Mesendoderm (in vitro differentiated cells): ENCODE measurements at regions not wholly inside any gene's neighbourhood (a gene's known extent, or its start where the extent isn't known, plus 50 kb on each side); places are given as distances from the start of the nearest gene placed in this dataset.

ENCODE experiments used
- DNase-seq: peaks from one replicate; pipeline ENCODE4 v3.0.0; 2013
- H2AK5ac ChIP-seq: 2 replicates; pipeline ENCODE4 v1.6.1; 2013; ENCODE audit warnings: low read length, inconsistent platforms
- H2BK120ac ChIP-seq: 2 replicates; pipeline ENCODE4 v1.6.1; 2013; ENCODE audit warnings: low read depth, mild to moderate bottlenecking, low read length, moderate library complexity, mixed read lengths
- H2BK15ac ChIP-seq: replicated peaks from 2 replicates; pipeline ENCODE4 v1.6.1; 2013; ENCODE audit warnings: low read depth, mild to moderate bottlenecking, moderate library complexity
- H2BK5ac ChIP-seq: 2 replicates; pipeline ENCODE4 v1.6.1; 2013; ENCODE audit warnings: low read length, inconsistent platforms
- H3K18ac ChIP-seq: 2 replicates; pipeline ENCODE4 v1.6.1; 2013; ENCODE audit warnings: mild to moderate bottlenecking, low read length, mixed read lengths
- H3K23ac ChIP-seq: one replicate; pipeline ENCODE4 v1.6.1; 2013; ENCODE audit warnings: low read length
- H3K27ac ChIP-seq: 2 replicates; pipeline ENCODE4 v1.5.1; 2013; ENCODE audit warnings: low read depth, mild to moderate bottlenecking, inconsistent platforms, low read length, moderate library complexity
- H3K27me3 ChIP-seq: 2 replicates; pipeline ENCODE4 v1.6.1; 2013; ENCODE audit warnings: low read length, control low read depth, mild to moderate bottlenecking, inconsistent platforms; ENCODE audit not compliant: insufficient read depth, poor library complexity
- H3K36me3 ChIP-seq: 2 replicates; pipeline ENCODE4 v1.6.1; 2013; ENCODE audit warnings: low read length, inconsistent platforms; ENCODE audit not compliant: control insufficient read depth, insufficient read depth
- H3K4ac ChIP-seq: one replicate; pipeline ENCODE4 v1.6.1; 2013; ENCODE audit warnings: low read depth, mild to moderate bottlenecking, low read length, moderate library complexity
- H3K4me1 ChIP-seq: 2 replicates; pipeline ENCODE4 v1.6.1; 2013; ENCODE audit warnings: low read depth, low read length, inconsistent platforms; ENCODE audit not compliant: control insufficient read depth
- H3K4me2 ChIP-seq: 2 replicates; pipeline ENCODE4 v1.6.1; 2013; ENCODE audit warnings: low read length
- H3K4me3 ChIP-seq: 2 replicates; pipeline ENCODE4 v1.5.1; 2013; ENCODE audit warnings: mild to moderate bottlenecking, low read length
- H3K56ac ChIP-seq: one replicate; pipeline ENCODE4 v1.6.1; 2013; ENCODE audit warnings: low read length
- H3K79me1 ChIP-seq: 2 replicates; pipeline ENCODE4 v1.6.1; 2013; ENCODE audit warnings: low read length, inconsistent platforms
- H3K79me2 ChIP-seq: 2 replicates; pipeline ENCODE4 v1.6.1; 2013; ENCODE audit warnings: mild to moderate bottlenecking, low read length; ENCODE audit not compliant: control insufficient read depth, insufficient read depth
- H3K9ac ChIP-seq: 2 replicates; pipeline ENCODE4 v1.6.1; 2013; ENCODE audit warnings: low read length, inconsistent platforms
- H4K5ac ChIP-seq: one replicate; pipeline ENCODE4 v1.6.1; 2013; ENCODE audit warnings: low read length
- H4K8ac ChIP-seq: one replicate; pipeline ENCODE4 v1.6.1; 2013; ENCODE audit warnings: low read depth, mild to moderate bottlenecking, control low read depth, low read length, moderate library complexity
- WGBS: extraction: QIAGEN DNeasy Blood & Tissue Kit; methylation state at CpG from one replicate; pipeline ENCODE4 v1.1.7; 2013; ENCODE audit warnings: low lambda C conversion rate, missing lambda C conversion rate; ENCODE audit not compliant: insufficient coverage; ENCODE audit errors: extremely low coverage; 5-methylcytosine and 5-hydroxymethylcytosine counted together

DNA sequence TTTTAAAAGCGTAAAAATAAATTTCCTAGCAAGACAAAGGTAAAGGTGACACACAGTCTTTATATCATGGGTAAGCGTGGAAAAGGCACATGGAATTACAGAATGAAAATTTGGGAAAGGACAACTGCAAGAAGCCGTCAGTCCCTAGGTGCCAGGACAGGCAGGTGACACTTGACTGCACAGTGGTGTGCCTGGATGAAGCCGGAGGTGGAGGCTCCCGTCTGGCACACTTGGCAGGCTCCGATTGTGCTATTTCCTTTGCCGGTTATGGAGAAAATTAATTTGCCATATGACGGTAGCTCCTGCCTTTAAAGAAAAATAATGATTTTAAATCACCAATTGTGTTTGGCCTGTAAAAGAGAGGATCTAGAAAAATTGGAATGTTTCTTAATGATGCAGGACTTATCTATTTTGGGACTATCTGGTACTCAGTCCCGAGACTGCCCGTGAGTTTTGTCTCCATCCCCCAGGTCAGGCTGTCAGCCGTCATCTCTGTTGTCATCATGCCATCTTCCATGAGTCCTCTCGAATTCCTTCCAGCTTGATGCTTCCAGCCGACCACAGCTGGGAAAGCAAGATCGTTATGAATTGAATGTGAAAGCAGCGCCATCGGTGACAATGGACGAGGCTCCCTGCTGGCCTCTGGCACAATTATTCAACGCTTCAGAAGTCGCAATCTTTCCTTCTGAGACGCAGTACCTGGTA is 56.2 kb upstream of the MGMT start:
- H3K9ac ChIP-seq: no peak overlapping the region
- no CpG with 5 or more reads among the region's 20 CpGs for WGBS
- H3K4me1 ChIP-seq: no peaks in the 10 kb centered on the region
- no peak overlapping the region for H3K4me2 ChIP-seq
- H4K5ac ChIP-seq: no peak overlapping the region
- no peak for DNase-seq
- no peaks in the 10 kb centered on the region for H3K27me3 ChIP-seq
- no peak overlapping the region for H4K8ac ChIP-seq
- H3K36me3 ChIP-seq: no peaks in the 10 kb centered on the region
- no peak overlapping the region for H3K4ac ChIP-seq
- no peak overlapping the region for H2AK5ac ChIP-seq
- H3K23ac ChIP-seq: no peak overlapping the region
- H2BK120ac ChIP-seq: no peak overlapping the region
- H3K18ac ChIP-seq: no peak overlapping the region
- H3K4me3 ChIP-seq: no peak overlapping the region
- no peaks in the 10 kb centered on the region for H3K79me2 ChIP-seq
- no peak overlapping the region for H2BK5ac ChIP-seq
- no peaks in the 10 kb centered on the region for H3K79me1 ChIP-seq
- no peak overlapping the region for H3K27ac ChIP-seq
- no peak overlapping the region for H2BK15ac ChIP-seq
- H3K56ac ChIP-seq: no peak overlapping the region

DNA sequence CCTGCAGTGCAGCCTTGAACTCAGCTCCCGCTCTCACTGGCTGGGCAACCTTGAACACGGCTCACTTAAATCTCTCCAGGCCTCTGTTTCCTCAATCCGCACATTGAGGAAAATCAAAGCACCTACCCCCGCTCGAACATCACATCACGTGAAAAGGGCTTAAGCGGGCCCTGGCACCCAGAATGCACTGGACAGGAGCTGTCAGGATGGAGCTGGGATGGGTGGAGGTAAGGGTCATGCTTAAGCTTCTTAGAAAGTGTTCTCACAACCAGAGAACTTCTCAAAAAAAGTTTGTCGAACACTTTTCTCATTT is 55.7 kb upstream of the MGMT start:
- no peak overlapping the region for H3K27ac ChIP-seq
- H3K4me2 ChIP-seq: no peak overlapping the region
- no peak overlapping the region for H3K4ac ChIP-seq
- no peak overlapping the region for H2AK5ac ChIP-seq
- no peak overlapping the region for H4K5ac ChIP-seq
- no peak overlapping the region for H3K56ac ChIP-seq
- H3K79me1 ChIP-seq: no peaks in the 10 kb centered on the region
- no peak overlapping the region for H2BK5ac ChIP-seq
- H3K9ac ChIP-seq: no peak overlapping the region
- no peak overlapping the region for H3K18ac ChIP-seq
- H3K23ac ChIP-seq: no peak overlapping the region
- H3K4me3 ChIP-seq: no peak overlapping the region
- no peak for DNase-seq
- no CpG with 5 or more reads among the region's 8 CpGs for WGBS
- H2BK120ac ChIP-seq: no peak overlapping the region
- no peaks in the 10 kb centered on the region for H3K79me2 ChIP-seq
- no peaks in the 10 kb centered on the region for H3K36me3 ChIP-seq
- H3K27me3 ChIP-seq: no peaks in the 10 kb centered on the region
- no peak overlapping the region for H4K8ac ChIP-seq
- H3K4me1 ChIP-seq: no peaks in the 10 kb centered on the region
- no peak overlapping the region for H2BK15ac ChIP-seq

DNA sequence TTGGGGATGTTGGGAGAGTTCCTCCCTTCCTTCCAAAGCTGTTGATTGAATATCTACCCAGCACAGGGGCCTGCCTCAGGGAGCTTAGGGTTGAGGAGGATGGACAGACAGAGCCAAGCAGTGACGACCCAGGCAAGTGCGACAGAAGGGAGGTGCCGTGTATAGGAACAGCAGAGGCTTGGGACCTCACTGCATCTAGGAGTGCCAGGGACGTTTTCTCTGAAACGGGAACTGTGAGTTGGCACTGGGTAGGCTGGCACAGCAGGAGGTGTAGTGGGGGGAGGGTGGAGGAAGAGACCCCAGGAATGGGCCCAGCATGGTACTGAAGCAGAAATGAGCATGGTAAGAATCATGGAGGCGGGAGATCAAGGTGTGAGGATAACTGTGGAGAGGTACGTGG is 55.3 kb upstream of the MGMT start:
- Histone ChIP-seq H2BK15ac (no peak overlapping the region), H2AK5ac (no peak overlapping the region), H4K8ac (no peak overlapping the region), H3K4me1 (no peaks in the 10 kb centered on the region), H2BK120ac (no peak overlapping the region), H3K27ac (no peak overlapping the region), H3K9ac (no peak overlapping the region), H3K79me1 (no peaks in the 10 kb centered on the region), H3K27me3 (no peaks in the 10 kb centered on the region), H3K18ac (no peak overlapping the region), H3K4ac (no peak overlapping the region), H3K4me2 (no peak overlapping the region), H3K4me3 (no peak overlapping the region), H3K23ac (no peak overlapping the region), H2BK5ac (no peak overlapping the region), H3K79me2 (no peaks in the 10 kb centered on the region), H3K36me3 (no peaks in the 10 kb centered on the region), H3K56ac (no peak overlapping the region), H4K5ac (no peak overlapping the region)
- WGBS: no CpG with 5 or more reads among the region's 7 CpGs
- no peak for DNase-seq

DNA sequence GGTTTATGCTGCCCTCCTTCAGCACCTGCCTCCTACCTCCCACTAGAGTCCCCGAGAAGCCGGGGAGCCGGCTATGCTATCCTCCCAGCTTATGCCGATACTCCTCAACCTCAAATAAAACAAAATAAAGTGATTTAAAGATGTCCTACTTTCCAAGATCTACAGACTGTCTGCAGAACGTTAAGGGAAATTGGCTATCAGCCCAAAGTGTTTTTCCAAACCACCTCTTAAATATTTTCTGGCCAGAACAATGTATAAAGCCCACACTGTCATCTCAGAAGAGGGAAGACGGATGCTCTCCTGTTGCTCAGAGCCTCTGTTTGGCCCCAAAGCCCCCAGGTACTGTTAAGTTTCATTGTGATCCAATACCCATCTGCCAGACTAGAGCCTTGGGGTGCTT is 54.0 kb upstream of the MGMT start:
- H3K23ac ChIP-seq: no peak overlapping the region
- no peaks in the 10 kb centered on the region for H3K36me3 ChIP-seq
- H2AK5ac ChIP-seq: no peak overlapping the region
- no peak overlapping the region for H2BK15ac ChIP-seq
- H3K9ac ChIP-seq: no peak overlapping the region
- H3K79me1 ChIP-seq: no peaks in the 10 kb centered on the region
- H3K18ac ChIP-seq: no peak overlapping the region
- no peak overlapping the region for H4K5ac ChIP-seq
- no peak overlapping the region for H3K27ac ChIP-seq
- H3K56ac ChIP-seq: no peak overlapping the region
- no CpG with 5 or more reads among the region's 6 CpGs for WGBS
- H3K4me1 ChIP-seq: no peaks in the 10 kb centered on the region
- H4K8ac ChIP-seq: no peak overlapping the region
- H3K27me3 ChIP-seq: no peaks in the 10 kb centered on the region
- no peak overlapping the region for H2BK120ac ChIP-seq
- no peak for DNase-seq
- H3K4me3 ChIP-seq: no peak overlapping the region
- H3K4ac ChIP-seq: no peak overlapping the region
- no peak overlapping the region for H2BK5ac ChIP-seq
- H3K4me2 ChIP-seq: no peak overlapping the region
- no peaks in the 10 kb centered on the region for H3K79me2 ChIP-seq

DNA sequence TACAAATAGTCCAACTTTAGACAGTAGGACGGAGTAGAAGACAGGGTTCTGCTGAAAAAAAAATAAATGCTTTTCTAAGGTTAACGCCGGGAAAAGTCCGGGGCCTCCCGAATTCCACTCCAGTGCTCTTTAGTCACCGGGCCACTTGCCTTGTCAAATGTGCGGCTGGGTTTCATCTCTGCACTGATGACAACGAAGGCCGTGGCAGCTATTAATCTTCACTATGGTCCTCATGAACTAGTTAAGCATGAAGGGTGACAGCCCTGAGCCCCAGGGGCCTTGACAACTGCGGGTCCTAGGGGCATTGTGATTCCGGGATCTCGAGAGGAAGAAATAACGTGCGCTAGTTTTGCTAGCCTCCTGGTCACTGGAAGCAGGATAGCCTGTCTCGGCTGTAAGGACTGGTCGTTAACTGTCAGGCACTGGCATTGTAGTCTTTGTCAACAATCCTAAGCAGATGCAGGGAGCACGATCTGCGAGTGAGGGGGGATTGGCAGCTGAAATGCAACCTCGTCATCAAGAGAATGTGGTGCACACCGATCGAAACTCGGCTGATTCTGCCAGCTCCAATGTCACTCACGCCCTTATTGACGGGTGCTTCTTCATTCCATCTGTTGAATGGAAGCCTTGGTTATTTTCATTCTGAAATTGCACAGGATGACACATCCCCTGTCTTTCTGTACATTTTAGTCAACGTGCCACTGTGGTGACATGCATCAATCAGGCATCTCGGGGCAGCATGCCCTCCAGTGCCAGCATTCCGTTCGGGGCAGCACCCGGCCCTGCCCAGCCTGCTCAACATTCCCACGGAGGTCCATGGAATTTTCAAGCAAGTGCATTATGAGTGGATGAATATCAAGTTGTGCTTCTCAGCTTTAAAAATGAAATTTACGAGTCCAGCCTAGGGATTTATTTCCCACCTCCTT is 51.6 kb upstream of the MGMT start:
- Histone ChIP-seq H2BK120ac (no peak overlapping the region), H3K4me2 (no peak overlapping the region), H3K23ac (no peak overlapping the region), H3K18ac (no peak overlapping the region), H4K5ac (no peak overlapping the region), H3K56ac (no peak overlapping the region), H3K4me3 (no peak overlapping the region), H3K36me3 (no peaks in the 10 kb centered on the region), H3K27ac (no peak overlapping the region), H3K9ac (no peak overlapping the region), H2AK5ac (no peak overlapping the region), H4K8ac (no peak overlapping the region), H3K4ac (no peak overlapping the region), H3K79me2 (no peaks in the 10 kb centered on the region), H3K4me1 (no peaks in the 10 kb centered on the region), H3K27me3 (no peaks in the 10 kb centered on the region), H2BK15ac (no peak overlapping the region), H3K79me1 (no peaks in the 10 kb centered on the region), H2BK5ac (no peak overlapping the region)
- no CpG with 5 or more reads among the region's 31 CpGs for WGBS
- no peak for DNase-seq
